ENCODE measurements at regions not wholly inside any gene's neighbourhood (a gene's known extent, or its start where the extent isn't known, plus 50 kb on each side); places are given as distances from the start of the nearest gene placed in this dataset.

GRCh38 chr12:114096461-114096860 lies 130.3 kb upstream of the RBM19 start:
- Histone ChIP-seq H3K4me2 (replicated peaks; ENCODE audit: low read depth, low read length, poor library complexity, severe bottlenecking) (no peak overlapping the region), H2AFZ (ENCODE audit: insufficient read depth, low read depth, low read length, poor library complexity, severe bottlenecking) (no peak overlapping the region), H3K4me1 (ENCODE audit: control insufficient read depth in 2 of 2, insufficient read depth in 2 of 2, low read length in 2 of 2) (no peaks in the 10 kb centered on the region), H3K9me3 (ENCODE audit: control extremely low read depth in 1 of 3, control insufficient read depth in 2 of 3, insufficient read depth in 1 of 3, low read length in 2 of 3) (peaks cover 0 to 3% (median 0%) of the 10 kb centered on the region in 3 donors), H3K79me2 (ENCODE audit: control insufficient read depth, insufficient read depth, low read length) (no peaks in the 10 kb centered on the region), H3K36me3 (replicated peaks in 1 of 2; ENCODE audit: control extremely low read depth in 1 of 2, control insufficient read depth in 1 of 2, extremely low read depth in 1 of 2, insufficient read depth in 2 of 2, low read length in 1 of 2) (no peaks in the 10 kb centered on the region), H3K9ac (ENCODE audit: low read length) (no peak overlapping the region), H3K27ac (ENCODE audit: low read length in 2 of 2) (no peak overlapping the region), H3K4me3 (ENCODE audit: control extremely low read depth in 1 of 5, extremely low read depth in 1 of 5, insufficient read depth in 1 of 5, low read depth in 2 of 5, low read length in 4 of 5) (no peak overlapping the region), H4K20me1 (ENCODE audit: control insufficient read depth, insufficient read depth, low read length, poor library complexity, severe bottlenecking) (no peaks in the 10 kb centered on the region), H3K27me3 (replicated peaks in 1 of 4; ENCODE audit: control extremely low read depth in 1 of 4, control insufficient read depth in 3 of 4, insufficient read depth in 4 of 4, low read length in 3 of 4) (no peaks in the 10 kb centered on the region)
- Mint-ChIP-seq H3K27me3 (peaks cover 4% of the 10 kb centered on the region), H3K4me1 (no peaks in the 10 kb centered on the region), H3K27ac (no peak overlapping the region), H3K9me3 (ENCODE audit: insufficient read depth) (peaks cover 4% of the 10 kb centered on the region), H3K4me3 (no peak overlapping the region)
- ATAC-seq (ENCODE audit: low read depth), result no peak
- POLR2A ChIA-PET, result no interaction called here
- 67% methylated on average over 1 of the region's 1 CpG for WGBS (ENCODE audit: insufficient coverage)
- intact Hi-C loops (cut with micrococcal nuclease), result no loop called here
- TF ChIP-seq EZH2 (IDR thresholded peaks at IDR 0.05; ENCODE audit: borderline replicate concordance, insufficient read depth, low read depth, low read length, poor library complexity, severe bottlenecking) (no peak), CTCF (IDR thresholded peaks at IDR 0.05) (no peak)
- DNase-seq, result no peak
- CTCF ChIA-PET, result no interaction called here

- ChIA-PET CTCF (interaction anchor here (0.8 kb wide), 1 partner anchor 32 kb away, joined by 3 read pairs; no protein-coding TSS in a partner anchor), POLR2A (no interaction called here)
- Histone ChIP-seq H3K27ac (ENCODE audit: low read length in 2 of 2) (no peak overlapping the region), H3K4me1 (ENCODE audit: control insufficient read depth in 2 of 2, insufficient read depth in 2 of 2, low read length in 2 of 2) (no peaks in the 10 kb centered on the region), H2AFZ (ENCODE audit: insufficient read depth, low read depth, low read length, poor library complexity, severe bottlenecking) (no peak overlapping the region), H4K20me1 (ENCODE audit: control insufficient read depth, insufficient read depth, low read length, poor library complexity, severe bottlenecking) (no peaks in the 10 kb centered on the region), H3K27me3 (replicated peaks in 1 of 4; ENCODE audit: control extremely low read depth in 1 of 4, control insufficient read depth in 3 of 4, insufficient read depth in 4 of 4, low read length in 3 of 4) (no peaks in the 10 kb centered on the region), H3K4me3 (ENCODE audit: control extremely low read depth in 1 of 5, extremely low read depth in 1 of 5, insufficient read depth in 1 of 5, low read depth in 2 of 5, low read length in 4 of 5) (no peak overlapping the region), H3K36me3 (replicated peaks in 1 of 2; ENCODE audit: control extremely low read depth in 1 of 2, control insufficient read depth in 1 of 2, extremely low read depth in 1 of 2, insufficient read depth in 2 of 2, low read length in 1 of 2) (no peaks in the 10 kb centered on the region), H3K4me2 (replicated peaks; ENCODE audit: low read depth, low read length, poor library complexity, severe bottlenecking) (no peak overlapping the region), H3K79me2 (ENCODE audit: control insufficient read depth, insufficient read depth, low read length) (no peaks in the 10 kb centered on the region), H3K9me3 (ENCODE audit: control extremely low read depth in 1 of 3, control insufficient read depth in 2 of 3, insufficient read depth in 1 of 3, low read length in 2 of 3) (peaks cover 0 to 7% (median 0%) of the 10 kb centered on the region in 3 donors), H3K9ac (ENCODE audit: low read length) (no peak overlapping the region)
- TF ChIP-seq EZH2 (IDR thresholded peaks at IDR 0.05; ENCODE audit: borderline replicate concordance, insufficient read depth, low read depth, low read length, poor library complexity, severe bottlenecking) (no peak), CTCF (IDR thresholded peaks at IDR 0.05) (no peak)
- intact Hi-C loops (cut with micrococcal nuclease), result no loop called here
- Mint-ChIP-seq H3K4me1 (no peaks in the 10 kb centered on the region), H3K27ac (no peak overlapping the region), H3K9me3 (ENCODE audit: insufficient read depth) (peaks cover 5% of the 10 kb centered on the region), H3K4me3 (no peak overlapping the region), H3K27me3 (peaks cover 5% of the 10 kb centered on the region)
- ATAC-seq (ENCODE audit: low read depth) (no peak), DNase-seq (no peak)
- WGBS (ENCODE audit: insufficient coverage), result 75% methylated on average over 3 of the region's 3 CpGs
Observed at GRCh38 chr12:114093520-114093919, 127.4 kb upstream of the RBM19 start.

All from B cell (primary cell).